ENCODE measurements at regions not wholly inside any gene's neighbourhood (a gene's known extent, or its start where the extent isn't known, plus 50 kb on each side); places are given as distances from the start of the nearest gene placed in this dataset.

GRCh38 chr10:75347186-75347585 lies 54.4 kb downstream of the ZNF503 start:
- no peak for DNase-seq (ENCODE audit: low spot score)

DNA sequence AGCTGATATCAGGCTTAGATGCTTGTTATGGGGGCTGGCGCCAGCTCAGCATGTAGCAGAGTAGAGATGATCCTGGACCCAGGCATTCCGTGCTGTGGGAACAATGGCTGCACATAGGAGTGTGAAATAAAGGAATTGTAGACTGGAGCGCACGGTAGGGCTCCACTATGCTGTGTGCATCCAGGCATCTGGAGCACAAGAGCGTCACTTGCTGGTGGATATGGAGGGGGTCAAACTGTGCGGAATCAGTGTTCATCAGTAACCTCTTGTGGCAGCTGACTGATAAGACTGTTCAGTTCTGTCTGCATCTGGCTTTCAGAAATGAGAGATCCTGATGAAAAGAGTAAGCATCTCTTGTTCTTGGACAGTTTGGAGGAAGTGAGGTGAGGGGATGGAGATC lies 55.8 kb downstream of the ZNF503 start:
- no peak for DNase-seq (ENCODE audit: low spot score)

- DNase-seq (ENCODE audit: low spot score) = no peak
Observed at GRCh38 chr10:75344170-75344569, 57.4 kb downstream of the ZNF503 start.

DNA sequence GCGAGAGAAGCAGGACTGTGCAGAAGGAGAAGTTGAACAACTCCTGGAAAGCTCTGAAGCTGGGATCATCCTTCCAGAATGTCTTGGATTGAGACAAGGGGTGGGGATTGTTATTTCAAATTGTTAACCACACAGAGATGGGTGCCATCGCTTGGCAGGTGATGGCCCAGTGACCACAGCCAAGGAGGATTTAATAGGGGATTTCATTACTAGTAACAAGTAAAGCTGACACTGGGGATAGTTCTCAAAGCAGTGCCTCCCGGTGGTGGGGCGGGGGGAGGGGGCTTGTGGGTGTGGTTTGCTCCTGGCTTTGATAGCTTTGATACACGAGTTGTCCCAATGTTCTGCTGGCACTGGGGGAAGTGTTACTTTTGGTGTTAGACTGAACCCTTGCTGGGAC lies 59.2 kb downstream of the ZNF503 start:
- peak; percentile 0 for DNase-seq (ENCODE audit: low spot score)

DNA sequence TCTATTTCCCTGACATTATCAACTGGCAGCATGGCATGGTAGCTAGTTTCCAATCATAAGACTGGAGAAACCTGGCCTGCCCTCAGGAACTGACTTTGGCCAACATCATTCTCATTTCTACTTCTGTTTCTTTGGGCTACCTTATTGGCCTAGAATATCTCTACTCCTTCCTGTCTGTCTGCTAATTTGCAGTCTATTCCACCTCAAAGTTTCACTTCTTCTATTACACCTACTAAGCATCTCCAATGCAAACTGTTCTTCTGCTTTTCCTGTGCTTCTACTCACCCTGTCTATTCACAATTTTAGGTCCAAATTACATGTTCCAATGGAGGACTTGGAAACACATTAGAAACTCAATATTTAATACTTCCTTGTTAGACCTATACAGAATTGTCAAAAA lies 65.6 kb downstream of the ZNF503 start:
- no peak for DNase-seq (ENCODE audit: low spot score)

DNA sequence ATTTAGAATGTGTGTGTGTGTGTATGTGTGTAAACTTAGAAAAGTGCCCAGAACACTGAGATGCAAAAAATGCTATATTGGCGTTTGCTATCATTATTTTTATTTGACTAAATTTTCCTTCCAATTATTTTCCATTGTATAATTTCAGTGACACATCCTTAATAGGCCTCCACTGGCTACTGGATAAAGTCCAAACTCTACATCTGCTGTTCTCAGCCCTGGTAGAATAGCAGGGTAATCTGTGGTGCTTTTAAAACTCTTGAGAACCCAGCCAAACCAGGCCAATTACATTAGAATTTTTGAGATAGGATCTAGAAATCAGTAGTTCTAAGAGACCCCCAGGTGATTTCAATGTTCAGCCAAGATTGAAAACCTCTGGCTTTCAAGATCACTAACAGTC lies 66.4 kb downstream of the ZNF503 start:
- DNase-seq (ENCODE audit: low spot score) = no peak

DNA sequence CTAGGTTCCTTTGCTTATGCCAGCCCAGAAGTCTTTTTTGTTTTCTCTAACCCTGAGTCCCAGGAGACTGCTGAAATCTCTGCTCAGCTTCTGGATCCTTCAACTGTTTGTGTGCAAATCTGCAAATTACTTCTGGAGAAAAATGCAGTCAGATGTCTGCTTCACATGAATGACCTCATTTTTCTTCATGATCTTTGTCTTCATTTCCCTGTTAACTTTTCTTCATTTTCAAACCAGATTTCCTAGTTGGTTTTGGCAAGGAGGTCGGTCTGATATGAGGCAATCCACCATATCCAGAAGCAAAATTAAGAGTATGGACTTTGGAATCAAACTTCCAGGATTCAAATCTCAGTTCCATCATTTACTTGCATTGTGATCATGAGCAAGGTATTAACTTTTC lies 66.8 kb downstream of the ZNF503 start:
- no peak for DNase-seq (ENCODE audit: low spot score)

DNA sequence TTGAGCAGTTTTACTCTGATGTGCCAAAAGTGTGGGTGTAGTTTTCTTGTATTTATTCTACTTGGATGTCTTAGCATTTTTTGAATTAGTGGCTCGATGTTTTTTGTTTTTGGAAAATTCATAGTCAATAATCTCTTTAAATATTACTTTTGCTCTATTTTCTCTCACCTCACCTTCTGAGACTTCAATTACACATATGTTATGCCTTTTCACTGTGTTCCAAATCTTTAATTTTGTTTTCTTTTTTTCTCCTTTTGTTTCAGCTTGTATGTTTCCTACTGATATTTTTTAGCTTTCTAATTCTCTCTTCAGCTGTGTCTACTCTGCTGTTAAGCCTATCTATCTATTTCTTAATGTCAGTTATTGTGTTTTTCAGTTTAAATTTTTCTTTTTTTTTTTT lies 69.5 kb downstream of the ZNF503 start:
- no peak for DNase-seq (ENCODE audit: low spot score)

- DNase-seq (ENCODE audit: low spot score) = no peak
Observed at GRCh38 chr10:75331081-75331480, 70.5 kb downstream of the ZNF503 start.

GRCh38 chr10:75329190-75329745 lies 72.3 kb downstream of the ZNF503 start:
- no peak for DNase-seq (ENCODE audit: low spot score)

- DNase-seq (ENCODE audit: low spot score) = no peak
Observed at GRCh38 chr10:75326306-75326705, 75.3 kb downstream of the ZNF503 start.

- DNase-seq (ENCODE audit: low spot score) = no peak
Observed at GRCh38 chr10:75319274-75319673, 82.3 kb downstream of the ZNF503 start.

- no peak for DNase-seq (ENCODE audit: low spot score)
Observed at GRCh38 chr10:75314570-75314969, 78.8 kb upstream of the COMTD1 start.

- no peak for DNase-seq (ENCODE audit: low spot score)
Observed at GRCh38 chr10:75312440-75312839, 76.7 kb upstream of the COMTD1 start.

DNA sequence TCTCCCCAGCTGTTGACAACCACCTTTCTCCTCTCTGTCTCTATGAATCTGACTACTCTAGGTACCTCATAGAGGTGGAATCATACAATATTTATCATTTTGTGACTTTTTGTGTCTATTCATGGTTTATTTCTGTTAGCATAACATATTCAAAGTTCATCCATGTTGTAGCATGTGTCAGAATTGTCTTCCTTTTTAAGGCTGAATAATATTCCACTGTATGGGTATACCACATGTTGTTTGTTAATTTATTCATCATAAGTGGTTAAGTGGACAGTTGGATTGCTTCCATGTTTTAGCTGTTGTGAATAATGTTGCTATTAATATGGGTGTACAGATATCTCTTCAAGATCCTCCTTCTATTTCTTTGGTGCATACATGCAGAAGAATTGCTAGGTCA lies 69.9 kb upstream of the COMTD1 start:
- DNase-seq (ENCODE audit: low spot score) = no peak

DNA sequence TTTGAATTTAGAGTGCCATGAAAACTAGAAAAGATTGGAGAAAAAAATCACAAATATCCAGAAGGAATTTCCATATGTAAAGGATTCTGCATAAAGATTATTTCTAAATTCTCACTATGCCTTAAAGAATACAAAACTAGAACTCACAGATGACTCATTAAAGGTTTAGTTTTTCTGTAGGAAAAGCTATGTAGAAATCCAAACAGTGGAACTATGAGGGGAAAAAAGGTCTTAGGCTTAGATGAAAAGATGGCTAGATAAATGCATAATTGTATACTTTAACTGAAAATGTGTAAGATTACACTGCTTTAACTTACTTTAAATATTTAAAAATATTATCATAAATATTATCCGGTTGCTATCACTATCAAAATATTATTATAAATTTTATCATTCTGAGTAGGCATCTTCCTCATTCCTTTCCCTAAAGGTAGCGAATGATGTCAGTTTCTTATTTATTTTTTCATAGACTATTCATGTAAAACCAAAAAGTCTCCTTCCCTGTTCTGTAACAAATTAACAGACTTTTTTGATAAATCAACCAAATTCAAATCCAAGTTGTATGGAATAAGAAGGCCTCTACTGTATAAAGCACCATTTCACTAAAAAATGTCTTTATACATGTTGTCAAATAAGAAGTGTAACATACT lies 69.1 kb upstream of the COMTD1 start:
- no peak for DNase-seq (ENCODE audit: low spot score)

DNA sequence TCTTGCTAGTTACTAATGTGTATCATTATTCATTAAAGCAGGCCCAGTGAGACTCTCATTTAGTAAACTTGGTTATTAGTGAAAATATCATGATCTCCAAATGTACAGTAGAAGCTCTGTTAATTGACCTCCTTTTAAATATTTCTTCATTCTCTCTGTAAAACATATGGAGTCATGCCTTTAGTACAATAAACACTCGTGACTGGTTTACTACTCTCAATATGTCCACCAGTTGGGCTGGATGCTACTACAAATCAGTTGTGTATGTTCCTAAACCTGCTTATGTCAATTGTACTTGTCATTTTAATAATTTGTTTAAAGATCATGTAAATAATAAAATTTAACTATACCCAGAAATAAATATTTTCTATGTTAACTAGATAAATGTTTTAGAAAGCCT lies 68.6 kb upstream of the COMTD1 start:
- DNase-seq (ENCODE audit: low spot score) = no peak

- DNase-seq (ENCODE audit: low spot score) = no peak
Observed at GRCh38 chr10:75303045-75303777, 67.5 kb upstream of the COMTD1 start.

DNA sequence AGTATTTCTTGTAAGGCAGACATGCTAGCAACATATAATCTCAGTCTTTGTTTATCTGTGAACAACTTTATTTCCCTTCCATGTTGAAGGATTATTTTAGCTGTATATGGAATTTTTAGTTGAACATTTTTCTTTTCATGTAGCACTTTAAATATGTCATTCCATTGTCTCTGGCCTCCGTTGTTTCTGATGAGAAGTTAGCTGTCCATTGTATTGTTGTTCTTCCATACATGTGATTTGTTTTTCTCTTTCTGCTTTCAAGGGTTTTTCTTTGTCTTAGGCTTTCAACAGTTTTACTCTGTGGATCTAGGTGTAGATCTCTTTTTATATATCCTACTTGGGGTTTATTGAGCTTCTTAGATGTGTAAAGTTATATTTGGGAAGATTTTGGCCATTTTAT lies 66.3 kb upstream of the COMTD1 start:
- no peak for DNase-seq (ENCODE audit: low spot score)

GRCh38 chr10:75297021-75297599 lies 61.4 kb upstream of the COMTD1 start:
- no peak for DNase-seq (ENCODE audit: low spot score)

DNA sequence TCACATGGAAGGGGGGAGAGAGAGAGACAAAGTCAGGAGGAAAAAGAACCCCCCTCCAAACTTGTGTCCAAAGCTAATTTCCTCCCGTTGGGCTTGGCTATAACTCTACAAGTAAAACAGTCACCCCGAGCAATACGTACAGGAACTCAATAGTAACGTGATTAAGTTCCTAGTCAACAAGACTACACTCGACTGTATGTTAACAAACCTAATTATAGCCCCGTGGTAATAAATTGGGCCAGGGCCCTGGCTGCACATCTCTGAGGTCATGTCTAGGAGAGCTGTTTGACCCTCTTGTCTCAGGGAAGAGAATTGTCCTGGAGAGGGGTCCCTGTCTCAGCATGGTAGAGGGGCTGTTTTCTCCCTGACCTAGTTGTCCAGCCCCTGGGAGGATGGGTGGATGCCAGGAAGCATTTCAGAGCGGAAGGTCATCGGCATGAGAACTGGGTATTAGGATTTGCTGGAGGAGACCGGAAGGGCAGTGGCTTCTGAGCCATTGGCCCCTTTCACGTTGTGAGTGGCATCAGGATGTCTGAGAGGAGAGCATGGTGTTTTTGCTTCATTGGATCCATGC lies 60.2 kb upstream of the COMTD1 start:
- DNase-seq (ENCODE audit: low spot score) = no peak

DNA sequence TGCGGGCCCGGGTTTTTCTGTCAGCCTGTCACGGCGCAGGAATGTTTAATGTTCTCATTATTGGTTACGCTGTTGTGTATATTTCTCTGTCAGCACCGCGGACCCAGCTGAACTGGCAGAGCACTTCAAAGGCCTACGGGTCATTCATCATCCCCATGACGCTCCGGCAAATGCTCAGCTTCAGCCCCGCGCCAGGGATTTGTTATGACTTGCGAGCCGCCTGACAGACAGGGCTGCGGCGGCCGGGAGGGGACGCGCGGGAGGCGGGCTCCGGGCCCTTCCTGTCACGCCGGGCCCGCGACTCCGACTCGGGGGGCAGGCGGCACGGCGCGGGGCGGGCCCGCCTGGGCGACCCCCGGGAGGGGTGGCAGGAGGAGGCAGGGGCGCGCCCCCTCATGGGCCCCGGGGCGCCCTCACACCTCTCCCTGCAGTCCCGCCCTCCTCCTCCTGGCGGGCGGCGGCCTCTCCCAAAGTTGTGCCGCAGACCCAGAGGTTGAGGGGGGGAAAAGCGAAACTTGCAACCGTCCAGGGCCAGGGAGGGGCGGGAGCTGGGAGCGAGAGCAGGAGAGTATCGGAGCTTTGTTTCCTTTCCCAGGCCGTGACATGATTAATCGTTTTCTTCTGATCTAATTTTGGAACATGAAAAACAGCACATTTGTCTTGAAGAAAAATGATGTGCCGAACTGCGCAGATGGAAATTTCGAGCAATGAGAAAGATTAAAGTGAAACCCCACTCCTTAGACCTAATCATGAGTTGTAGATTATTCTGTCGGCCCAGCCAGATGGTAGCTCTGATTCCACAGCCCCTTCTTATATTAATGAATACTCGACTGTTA lies 59.3 kb upstream of the COMTD1 start:
- peak; percentile 84 for DNase-seq (ENCODE audit: low spot score)

All from hepatic stellate cell (primary cell).